ENCODE measurements at regions not wholly inside any gene's neighbourhood (a gene's known extent, or its start where the extent isn't known, plus 50 kb on each side); places are given as distances from the start of the nearest gene placed in this dataset.

DNA sequence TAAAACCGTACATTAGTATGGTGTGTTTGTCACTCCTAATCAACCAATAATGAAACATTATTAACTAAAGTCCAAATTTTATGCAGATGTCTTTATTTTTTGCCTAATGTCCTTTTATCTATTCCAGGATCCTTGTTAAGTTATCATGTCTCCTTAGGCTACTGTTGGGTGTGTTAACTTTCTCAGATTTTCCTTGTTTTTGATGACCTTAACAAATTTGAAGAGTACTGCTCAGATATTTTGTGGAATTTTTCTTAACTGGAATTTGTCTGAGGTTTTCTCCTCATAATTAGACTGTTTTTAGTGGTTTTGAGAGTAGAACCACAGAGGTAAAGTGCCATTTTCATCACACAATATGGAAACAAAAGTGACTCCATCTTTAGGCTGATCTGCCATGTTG, 406.3 kb downstream of the MEI4 start:
- DNase-seq (ENCODE audit: low read depth) = no peak
- TF ChIP-seq, protein P1, sequence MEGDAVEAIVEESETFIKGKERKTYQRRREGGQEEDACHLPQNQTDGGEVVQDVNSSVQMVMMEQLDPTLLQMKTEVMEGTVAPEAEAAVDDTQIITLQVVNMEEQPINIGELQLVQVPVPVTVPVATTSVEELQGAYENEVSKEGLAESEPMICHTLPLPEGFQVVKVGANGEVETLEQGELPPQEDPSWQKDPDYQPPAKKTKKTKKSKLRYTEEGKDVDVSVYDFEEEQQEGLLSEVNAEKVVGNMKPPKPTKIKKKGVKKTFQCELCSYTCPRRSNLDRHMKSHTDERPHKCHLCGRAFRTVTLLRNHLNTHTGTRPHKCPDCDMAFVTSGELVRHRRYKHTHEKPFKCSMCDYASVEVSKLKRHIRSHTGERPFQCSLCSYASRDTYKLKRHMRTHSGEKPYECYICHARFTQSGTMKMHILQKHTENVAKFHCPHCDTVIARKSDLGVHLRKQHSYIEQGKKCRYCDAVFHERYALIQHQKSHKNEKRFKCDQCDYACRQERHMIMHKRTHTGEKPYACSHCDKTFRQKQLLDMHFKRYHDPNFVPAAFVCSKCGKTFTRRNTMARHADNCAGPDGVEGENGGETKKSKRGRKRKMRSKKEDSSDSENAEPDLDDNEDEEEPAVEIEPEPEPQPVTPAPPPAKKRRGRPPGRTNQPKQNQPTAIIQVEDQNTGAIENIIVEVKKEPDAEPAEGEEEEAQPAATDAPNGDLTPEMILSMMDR (IDR thresholded peaks at IDR 0.05; ENCODE audit: insufficient read depth, low read depth, low read length) = no peak
- H3K4me3 ChIP-seq (ENCODE audit: low read depth, low read length) = no peak overlapping the region

DNA sequence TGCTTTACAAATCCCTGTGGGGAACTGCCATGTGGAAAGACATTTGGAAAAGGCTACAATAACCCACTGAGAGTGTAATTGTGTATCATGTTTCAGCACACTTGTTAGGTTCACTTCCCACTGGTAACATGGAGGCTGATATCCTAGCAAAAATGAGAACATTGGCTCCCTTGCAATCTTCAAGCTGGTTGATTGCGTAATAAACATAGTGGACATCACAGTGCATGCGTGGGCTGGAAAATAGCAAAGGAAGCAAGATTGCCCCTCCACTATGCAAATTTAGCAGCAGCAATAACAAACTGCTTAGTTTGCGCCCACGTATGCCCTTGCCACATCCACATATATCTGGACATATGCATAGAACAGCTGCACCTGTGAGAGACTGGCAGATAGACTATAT, 410.2 kb downstream of the MEI4 start:
- DNase-seq (ENCODE audit: low read depth) = peak; percentile 0
- TF ChIP-seq, protein P1 (IDR thresholded peaks at IDR 0.05; ENCODE audit: insufficient read depth, low read depth, low read length) = no peak
- no peak overlapping the region for H3K4me3 ChIP-seq (ENCODE audit: low read depth, low read length)

DNA sequence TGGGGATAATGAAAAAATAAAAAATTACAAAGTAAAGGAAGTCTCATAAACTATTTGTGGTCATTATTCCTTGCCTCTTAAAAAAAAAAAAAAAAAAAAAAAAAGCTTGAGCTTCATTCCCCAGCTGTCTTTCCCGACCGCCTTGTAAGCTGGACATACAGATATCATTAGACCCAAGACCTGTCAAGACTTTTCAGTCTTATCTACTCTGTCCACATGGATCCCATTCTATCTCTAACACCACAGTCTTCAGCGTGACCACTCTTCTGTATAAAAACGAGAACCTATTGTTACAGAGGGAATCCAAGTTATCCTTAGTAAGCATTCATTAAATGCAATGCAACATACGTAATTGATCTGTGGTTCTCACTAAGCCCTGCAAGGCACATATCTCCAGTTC, 423.5 kb downstream of the MEI4 start:
- no peak for DNase-seq (ENCODE audit: low read depth)
- TF ChIP-seq, protein P1 (IDR thresholded peaks at IDR 0.05; ENCODE audit: insufficient read depth, low read depth, low read length) = no peak
- H3K4me3 ChIP-seq (ENCODE audit: low read depth, low read length) = no peak overlapping the region

DNA sequence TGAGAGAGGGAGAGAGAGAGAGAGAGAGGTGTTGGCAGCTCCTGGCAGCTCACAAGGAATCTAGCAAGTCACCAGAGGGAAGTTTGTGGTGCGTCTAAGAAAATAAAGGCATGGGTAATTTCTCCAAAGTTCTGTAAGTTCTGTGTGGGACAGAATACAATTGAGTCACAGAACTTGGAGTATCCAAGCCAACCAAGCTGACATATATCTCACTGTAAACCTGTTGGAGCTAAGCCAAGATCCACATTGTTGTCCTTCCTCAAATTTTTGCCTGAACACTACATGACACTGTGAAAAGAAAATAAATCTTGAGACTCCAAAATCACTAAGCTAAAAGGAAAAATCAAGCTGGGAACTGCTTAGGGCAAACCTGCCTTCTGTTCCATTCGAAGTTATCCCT, 436.7 kb downstream of the MEI4 start:
- TF ChIP-seq, protein P1 (IDR thresholded peaks at IDR 0.05; ENCODE audit: insufficient read depth, low read depth, low read length) = no peak
- no peak for DNase-seq (ENCODE audit: low read depth)
- H3K4me3 ChIP-seq (ENCODE audit: low read depth, low read length) = no peak overlapping the region

DNA sequence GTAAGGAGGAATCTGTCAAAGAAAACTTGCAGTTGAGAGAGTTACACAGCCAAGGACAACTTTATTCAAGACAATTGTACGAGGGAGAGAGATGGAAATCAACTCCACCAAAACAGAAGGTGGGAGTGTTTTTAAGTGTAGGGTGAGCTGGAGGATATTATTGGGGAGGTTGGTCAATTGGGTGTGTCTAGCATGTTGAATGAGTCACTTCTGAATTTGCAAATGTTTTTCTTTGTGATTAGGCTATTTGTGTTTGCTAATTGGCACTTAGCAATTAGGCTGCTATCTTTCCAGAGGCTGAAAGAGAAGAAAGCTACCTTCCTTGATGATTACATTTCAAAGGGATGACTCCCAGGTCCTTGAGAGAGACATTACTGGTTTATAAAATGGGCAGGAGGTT, 441.1 kb downstream of the MEI4 start:
- peak; percentile 2 for DNase-seq (ENCODE audit: low read depth)
- TF ChIP-seq, protein P1 (IDR thresholded peaks at IDR 0.05; ENCODE audit: insufficient read depth, low read depth, low read length) = no peak
- no peak overlapping the region for H3K4me3 ChIP-seq (ENCODE audit: low read depth, low read length)

DNA sequence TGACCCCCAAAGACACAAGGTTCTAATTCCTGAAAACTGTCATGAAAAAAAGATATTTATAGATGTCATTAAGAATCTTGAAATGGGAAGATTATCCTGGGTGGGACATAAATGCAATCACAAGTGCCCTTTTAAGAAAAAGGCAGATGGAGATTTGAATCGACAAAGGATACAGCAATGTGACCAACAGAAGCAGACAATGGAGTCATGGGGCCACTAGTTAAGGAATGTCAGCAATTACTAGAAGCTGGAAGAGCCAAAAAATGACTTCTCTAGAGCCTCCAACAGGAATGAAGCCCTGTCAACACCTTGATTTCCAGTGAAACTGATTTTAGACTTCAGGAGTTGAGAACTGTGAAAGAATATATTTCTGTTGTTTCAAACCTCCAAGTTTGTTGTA, 448.5 kb downstream of the MEI4 start:
- no peak for DNase-seq (ENCODE audit: low read depth)
- H3K4me3 ChIP-seq (ENCODE audit: low read depth, low read length) = no peak overlapping the region
- TF ChIP-seq, protein P1 (IDR thresholded peaks at IDR 0.05; ENCODE audit: insufficient read depth, low read depth, low read length) = no peak

DNA sequence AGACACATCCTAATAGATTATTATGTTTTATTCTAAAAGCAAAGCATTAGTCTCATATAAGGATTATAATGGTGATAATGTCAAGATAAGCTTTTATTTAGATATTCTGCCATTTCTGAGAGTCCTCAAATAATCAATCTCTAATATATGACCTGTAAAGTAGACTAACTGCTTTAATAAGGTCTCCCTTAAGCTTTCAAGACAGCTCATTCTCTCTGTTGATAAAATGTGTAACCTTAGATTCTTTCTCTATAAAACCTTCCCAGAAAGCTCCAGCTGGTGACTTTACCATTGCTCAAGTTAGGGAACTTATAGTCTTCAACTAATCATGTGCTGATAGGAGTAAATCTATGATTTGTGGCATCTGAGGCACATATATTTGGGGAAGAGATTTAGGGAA, 457.8 kb downstream of the MEI4 start:
- no peak for DNase-seq (ENCODE audit: low read depth)
- H3K4me3 ChIP-seq (ENCODE audit: low read depth, low read length) = no peak overlapping the region
- TF ChIP-seq, protein P1 (IDR thresholded peaks at IDR 0.05; ENCODE audit: insufficient read depth, low read depth, low read length) = no peak
